ENCODE measurements at regions not wholly inside any gene's neighbourhood (a gene's known extent, or its start where the extent isn't known, plus 50 kb on each side); places are given as distances from the start of the nearest gene placed in this dataset.
"Not testable (repeated sequence)": the region's sequence is repeated elsewhere in the genome, so short reads cannot be mapped to it uniquely, and the experiment has no call there.

DNA sequence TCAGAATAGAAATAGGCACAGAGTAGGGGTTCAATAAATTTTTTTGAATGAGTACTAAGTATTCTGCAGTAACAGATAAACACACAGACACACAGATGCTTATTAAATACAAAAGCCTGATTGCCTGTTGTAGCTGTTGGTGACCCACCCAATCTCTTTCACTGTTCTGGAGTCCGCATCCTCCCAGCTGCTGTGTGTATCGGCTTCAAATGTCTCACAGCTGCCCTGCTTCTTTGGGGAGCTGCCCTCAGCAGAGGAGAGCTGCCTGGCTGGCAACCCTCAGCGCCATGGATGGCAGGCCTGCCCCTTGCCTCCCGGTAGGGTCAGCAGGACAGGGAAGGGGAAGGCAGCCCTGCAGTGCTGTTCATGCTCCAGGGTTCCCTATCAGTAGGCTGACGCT is 50.5 kb upstream of the PRNP start:
- DNase-seq, result no peak

DNA sequence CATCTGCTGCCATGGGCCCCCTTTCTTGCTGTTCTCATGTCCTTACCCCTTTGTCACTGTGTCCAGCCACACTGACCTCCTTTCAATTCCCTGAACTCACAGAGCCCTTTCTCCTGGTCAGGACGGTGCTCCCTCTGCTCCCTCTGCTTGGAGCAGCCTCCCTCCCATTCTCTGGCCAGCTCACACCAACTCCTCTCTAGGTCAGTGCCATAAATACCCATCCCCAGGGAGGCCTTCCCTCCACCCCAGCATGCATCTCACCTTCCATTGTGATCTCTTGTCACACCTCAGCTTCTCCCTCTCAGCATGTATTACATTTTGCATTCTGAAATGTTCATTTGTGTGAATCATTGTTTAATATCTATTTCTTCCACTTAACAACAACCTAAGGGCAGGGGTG is 50.9 kb upstream of the PRNP start:
- no peak for DNase-seq

GRCh38 chr20:4633780-4634179 is 52.5 kb upstream of the PRNP start:
- DNase-seq, result no peak

GRCh38 chr20:4633379-4633778 is 52.9 kb upstream of the PRNP start:
- no peak for DNase-seq

DNA sequence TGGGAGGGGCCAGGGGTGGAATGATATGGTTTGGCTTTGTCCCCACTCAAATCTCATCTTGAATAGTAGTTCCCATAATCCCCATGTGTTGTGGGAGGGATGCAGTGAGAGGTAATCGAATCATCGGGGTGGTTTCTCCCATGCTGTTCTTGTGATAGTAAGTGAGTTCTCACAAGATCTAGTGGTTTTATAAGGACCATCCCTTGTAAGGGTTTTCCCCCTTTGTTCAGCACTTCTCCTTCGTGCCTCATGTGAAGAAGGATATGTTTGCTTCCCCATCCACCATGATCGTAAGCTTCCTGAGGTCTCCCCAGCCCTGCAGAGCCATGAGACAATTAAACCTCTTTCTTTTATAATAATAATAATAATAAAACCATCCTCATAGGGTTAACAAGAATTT is 53.4 kb upstream of the PRNP start:
- DNase-seq, result no peak

DNA sequence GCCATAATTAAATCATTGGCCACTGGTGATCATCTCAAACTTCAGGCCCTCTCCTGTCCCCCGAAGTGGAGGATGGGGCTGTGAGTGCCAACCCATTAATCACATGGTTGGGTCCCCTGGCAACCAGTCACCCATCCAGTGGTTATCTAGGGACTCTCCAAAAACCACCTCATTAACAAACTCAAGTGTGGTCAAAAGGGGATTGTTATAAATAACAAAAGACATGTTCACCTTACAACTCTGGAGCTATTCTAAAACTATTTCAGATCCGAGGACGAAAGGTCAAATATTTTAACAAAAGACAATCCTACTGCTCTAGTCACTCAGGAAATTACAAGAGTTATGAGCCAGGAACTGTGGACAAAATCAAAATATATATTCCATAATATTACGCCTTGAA is 60.0 kb upstream of the PRNP start:
- DNase-seq, result no peak

DNA sequence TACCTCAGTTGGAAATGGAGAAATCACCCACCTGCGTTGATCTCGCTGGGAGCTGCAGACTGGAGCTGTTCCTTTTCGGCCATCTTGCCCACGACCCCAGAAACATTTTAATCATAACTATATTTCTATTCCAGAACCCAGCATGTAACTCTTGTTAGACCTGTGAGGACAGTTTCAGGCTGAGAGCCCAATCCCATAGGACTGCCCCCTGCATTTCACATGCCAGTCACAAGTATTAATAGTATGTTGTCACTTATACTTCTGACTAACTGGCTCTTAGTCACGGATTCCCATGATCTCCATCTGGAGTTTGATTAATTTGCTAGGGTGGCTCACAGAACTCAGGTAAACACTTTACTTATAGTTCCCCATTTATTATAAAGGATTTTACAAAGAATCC is 60.6 kb upstream of the PRNP start:
- DNase-seq, result no peak

GRCh38 chr20:4624675-4625336 is 61.5 kb upstream of the PRNP start:
- DNase-seq, result not testable (repeated sequence)

DNA sequence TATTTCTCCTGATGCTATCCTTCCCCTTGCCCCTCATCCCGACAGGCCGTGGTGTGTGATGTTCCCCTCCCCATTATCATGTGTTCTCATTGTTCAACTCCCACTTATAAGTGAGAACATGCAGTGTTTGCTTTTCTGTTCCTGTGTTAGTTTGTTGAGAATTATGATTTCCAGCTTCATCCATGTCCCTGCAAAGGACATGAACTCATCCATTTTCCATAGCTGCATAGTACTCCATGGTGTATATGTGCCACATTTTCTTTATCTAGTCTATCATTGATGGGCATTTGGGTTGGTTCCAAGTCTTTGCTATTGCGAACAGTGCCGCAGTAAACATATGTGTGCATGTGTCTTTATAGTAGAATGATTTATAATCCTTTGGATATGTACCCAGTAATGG is 67.1 kb upstream of the PRNP start:
- DNase-seq, result not testable (repeated sequence)

- no peak for DNase-seq
Observed at GRCh38 chr20:4617484-4617883, 68.8 kb upstream of the PRNP start.

GRCh38 chr20:4617019-4617418 is 69.2 kb upstream of the PRNP start:
- no peak for DNase-seq

DNA sequence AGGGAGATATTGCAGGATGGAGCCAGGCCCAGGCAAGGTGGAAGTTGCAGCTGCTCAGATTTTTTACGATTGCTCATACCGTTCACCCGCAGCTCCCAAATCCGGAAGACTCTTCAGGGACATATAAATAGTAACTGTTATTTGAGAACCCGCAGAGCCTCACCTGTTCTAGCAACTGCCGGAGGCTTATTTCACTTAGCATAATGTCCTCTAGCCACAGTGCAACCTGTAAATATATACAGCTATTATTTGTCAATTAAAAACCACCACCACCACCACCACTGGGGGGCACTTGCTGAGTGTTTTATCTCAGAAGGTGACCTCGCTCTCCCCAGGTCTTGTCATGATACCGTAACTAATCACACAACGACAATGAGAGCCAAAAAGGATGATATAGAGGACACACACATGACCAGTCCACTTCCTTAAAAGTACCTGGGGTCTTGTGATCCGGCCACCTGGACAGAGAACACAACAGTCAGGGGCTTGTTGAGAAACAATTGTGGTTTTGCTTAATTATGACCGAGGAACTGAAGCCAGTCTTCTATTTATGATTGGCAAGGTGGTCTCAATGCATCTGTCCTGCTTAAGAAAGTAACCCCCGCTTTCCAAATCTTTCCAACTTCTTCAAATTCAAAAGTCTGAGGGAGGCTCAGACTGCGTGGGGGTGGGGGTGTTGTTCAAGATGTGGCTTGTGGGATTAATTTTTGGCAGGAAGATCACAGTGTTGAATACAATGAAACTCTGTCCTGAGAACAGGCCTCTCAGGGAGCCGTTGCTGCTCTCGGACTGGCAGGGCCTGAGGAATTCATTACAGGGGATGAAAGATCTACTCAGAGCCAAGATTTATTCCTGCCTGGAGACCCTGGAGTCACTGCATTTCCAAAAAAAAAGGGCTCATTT is 72.3 kb upstream of the PRNP start:
- no peak for DNase-seq

DNA sequence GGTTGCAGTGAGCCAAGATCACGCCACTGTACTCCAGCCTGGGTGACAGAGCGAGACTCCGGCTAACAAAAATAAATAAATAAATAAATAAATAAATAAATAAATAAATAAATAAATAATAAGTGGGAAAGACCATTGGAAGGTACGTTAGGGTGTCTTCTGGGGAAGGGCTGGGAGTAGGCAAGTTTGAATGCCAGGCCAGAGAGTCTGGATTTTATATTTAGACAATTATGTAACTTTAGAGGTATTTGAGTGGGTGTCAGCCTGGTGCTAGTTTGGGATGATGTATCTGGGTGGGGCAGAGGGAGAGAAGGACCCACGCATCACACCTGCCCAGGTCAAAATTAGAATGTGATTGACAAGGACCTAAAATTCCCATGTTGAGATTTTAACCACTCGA is 73.1 kb upstream of the PRNP start:
- no peak for DNase-seq

DNA sequence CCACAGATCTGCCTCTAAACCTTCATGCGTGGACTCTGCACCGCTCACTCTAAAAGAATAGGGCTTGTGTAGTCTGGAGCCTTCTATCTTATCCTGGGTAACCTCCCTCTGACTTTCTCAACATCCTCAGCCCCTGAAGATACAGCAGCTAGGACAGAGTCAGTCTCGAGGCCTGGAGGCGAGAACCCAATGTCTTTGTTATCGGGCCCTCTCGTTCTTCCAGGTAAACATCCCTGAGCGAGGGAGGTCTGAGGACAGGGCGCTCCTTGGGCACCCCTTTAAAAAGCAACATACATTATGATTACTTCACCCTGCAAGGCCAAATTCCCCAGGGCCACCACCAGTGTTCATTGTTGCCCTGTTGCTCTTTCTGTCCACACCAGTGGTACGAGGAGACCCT is 75.4 kb upstream of the PRNP start:
- no peak for DNase-seq

DNA sequence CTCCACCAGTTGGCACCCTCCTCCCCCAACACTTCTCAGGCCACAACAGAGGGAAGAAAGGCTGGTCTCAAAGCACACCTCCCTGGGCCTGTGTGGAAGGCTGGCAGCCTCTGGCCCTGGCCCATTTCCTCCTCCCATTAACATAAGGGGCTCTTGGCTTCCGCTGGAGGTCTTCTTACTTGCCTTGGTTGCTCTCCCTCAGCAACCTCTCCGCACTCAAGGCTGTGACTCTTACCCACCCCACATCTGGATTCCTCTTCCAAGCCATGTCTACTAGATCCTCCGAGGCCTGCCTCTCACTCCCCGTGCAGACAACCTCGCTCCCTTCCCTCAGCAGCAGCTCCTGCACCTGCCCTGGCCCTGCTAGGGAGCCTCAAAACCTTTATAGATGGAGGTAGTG is 76.7 kb upstream of the PRNP start:
- no peak for DNase-seq

DNA sequence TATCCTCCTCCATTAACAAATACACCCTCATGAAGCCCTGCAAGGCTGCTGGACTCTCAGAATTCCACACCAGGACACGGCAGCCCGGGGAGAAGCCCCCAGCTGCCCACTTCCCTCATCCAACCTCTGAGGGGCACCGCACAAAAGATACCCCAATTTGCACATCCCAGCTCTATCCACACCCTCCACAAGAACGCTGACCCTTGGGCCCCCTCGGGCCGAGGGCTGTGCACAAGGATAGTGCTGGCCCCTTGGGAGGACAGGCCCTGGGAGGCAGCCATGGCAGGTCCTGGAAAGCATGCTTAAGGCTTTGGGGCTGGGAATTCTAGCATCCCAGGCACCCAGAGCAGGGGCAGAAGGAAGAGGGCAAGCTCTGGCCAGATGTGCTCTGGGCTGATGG is 77.4 kb upstream of the PRNP start:
- DNase-seq, result no peak

DNA sequence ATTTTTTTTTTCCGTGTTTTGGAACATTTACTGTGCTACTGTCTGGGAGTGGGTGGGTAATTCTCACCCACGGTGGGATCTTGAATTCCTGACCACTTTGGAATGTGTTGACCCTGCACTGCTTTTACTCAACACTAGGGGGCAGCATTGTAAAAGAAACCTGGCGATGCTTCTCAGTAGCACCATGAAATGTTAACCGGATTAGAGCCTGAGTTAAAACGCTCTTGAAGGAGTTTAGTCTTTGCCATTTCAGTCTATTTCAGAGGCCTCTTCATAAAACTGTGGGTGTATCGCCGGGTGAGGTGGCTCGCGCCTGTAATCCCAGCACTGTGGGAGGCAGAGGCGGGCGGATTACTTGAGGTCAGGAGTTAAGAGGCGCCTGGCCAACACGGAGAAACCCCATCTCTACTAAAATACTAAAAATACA is 79.0 kb upstream of the PRNP start:
- DNase-seq, result peak; percentile 62

DNA sequence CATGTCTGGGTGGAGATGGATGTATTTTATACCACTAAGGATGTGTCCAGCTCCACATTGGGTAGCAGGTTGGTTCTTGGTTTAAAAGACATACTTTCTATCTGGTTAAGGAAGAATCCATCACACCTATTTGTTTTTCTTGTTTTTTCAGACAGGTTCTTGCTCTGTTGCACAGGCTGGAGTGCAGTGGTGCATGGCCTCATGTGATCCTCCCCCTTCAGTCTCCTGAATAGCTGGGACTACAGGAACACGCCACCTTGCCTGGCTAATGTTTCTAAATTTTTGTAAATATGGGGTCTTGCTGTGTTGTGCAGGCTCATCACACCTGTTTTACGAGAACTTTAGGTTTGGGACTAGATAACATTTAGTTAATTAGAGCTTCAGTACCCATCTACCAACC is 80.2 kb upstream of the PRNP start:
- DNase-seq, result no peak

GRCh38 chr20:4605166-4605565 is 81.1 kb upstream of the PRNP start:
- no peak for DNase-seq

- no peak for DNase-seq
Observed at GRCh38 chr20:4604580-4604979, 81.7 kb upstream of the PRNP start.

GRCh38 chr20:4603724-4604123 is 82.5 kb upstream of the PRNP start:
- no peak for DNase-seq

DNA sequence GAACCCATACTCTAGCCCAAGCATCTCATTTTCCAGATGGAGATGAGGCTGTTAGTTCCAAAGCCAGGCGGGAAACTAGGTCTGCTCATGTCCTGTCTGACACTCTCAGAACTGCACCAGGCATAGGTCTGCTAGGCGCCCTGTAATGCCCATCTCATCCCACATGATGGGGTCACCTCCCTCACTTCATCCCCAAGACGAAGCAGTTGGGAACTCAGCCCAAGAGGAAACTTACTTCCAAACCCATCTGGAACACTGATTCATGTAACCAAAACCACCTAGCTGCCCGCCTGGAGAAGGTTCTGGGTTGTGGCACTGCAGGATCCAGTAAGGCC is 84.0 kb upstream of the PRNP start:
- no peak for DNase-seq

DNA sequence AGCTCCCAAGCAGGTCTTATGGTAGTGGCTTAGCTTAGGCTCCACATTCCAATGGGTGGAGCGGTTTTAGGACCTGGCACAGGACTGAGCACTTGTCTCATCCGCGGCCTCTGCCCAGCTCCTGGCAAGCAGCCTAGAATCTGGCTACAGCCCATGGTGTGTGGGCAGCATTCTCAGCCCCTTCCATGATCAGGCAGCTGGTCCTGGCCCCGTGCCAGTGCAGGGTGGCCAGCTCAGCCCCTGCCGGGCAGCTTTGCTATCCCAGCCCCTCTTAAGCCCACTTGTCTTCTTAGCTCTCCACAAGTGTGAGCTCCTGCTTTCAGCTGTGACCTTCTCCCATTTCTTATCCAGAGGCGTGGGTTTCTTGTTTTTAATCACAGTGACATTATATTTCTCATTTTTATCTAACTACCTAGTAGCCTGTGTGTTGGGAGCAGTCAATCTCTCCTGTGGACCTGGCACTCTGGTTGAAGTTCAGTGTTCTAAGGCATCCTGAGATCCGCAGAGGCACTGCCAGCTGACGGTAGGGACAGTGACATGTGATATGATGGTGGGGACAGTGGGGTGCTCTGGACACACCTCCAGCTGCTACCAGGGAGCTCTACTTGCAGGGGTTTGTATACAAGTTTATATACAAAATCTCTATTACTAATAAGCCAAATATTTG is 84.5 kb upstream of the PRNP start:
- DNase-seq, result peak; percentile 65
